ENCODE measurements at regions not wholly inside any gene's neighbourhood (a gene's known extent, or its start where the extent isn't known, plus 50 kb on each side); places are given as distances from the start of the nearest gene placed in this dataset.

DNA sequence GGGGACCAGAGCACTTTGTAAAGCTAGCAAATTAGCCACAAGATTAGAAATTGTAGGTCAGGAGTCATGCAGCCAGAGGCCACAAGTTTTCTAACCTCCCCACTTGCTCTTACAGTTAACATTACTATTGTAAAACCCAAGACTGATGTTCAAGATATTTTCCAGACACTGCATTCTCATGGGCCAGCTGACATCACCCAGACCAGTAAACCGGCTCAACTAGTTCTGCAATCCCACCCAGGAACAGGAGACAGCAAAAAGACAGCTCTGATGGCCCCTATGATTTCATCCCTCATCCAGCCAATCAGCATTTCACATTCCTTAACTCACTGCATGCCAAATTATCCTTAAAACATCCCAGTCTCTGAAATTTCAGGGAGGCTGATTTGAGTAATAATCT is 178.5 kb downstream of the PRR20E start:
- TF ChIP-seq CTCF (IDR thresholded peaks at IDR 0.05 in 8 of 11, conservative IDR thresholded peaks at IDR 0.05 in 3 of 11) (no peak), POLR2A (IDR thresholded peaks at IDR 0.05) (no peak), POLR2AphosphoS5 (IDR thresholded peaks at IDR 0.05) (no peak)

Data from spleen (tissue), 7 donors.